ENCODE measurements at regions not wholly inside any gene's neighbourhood (a gene's known extent, or its start where the extent isn't known, plus 50 kb on each side); places are given as distances from the start of the nearest gene placed in this dataset.
"Not testable (repeated sequence)": the region's sequence is repeated elsewhere in the genome, so short reads cannot be mapped to it uniquely, and the experiment has no call there.

DNA sequence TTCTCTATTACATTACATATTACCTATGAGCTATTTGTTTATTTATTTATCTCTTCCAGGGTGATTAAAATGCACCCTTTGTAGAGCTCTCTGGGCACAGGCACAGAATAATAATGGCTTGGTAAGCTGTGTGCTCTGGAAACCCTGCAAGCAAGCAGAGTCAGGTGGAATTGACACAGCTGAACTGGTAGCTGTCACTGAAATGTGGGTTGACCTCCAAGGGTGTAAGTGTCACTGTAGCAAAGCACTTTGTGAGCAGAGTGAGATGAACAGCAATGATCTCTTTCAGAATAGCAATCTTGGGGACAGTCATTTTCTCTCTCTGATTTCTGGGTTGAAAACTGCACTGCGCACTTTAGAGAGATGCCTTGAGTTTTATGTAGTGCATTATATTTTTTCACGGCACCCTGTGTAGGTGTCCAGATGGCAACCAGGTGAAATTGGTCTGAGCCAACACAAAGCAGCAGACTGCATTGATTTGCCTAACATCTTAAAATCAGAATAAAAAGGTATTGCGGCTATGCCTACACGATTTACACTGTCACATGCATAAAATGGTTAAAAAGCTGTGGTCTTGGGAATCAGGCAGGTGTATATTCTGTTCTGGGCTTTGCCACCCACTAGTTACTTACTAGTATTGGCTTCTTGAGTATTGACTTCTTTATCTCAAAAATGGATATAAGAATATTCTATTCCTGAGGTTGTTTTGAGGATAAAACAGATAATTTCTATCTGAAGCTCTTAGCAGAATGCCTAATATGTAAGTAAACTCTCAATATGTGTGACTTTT is 450.3 kb downstream of the RAPGEF2 start:
- DNase-seq, result no peak

DNA sequence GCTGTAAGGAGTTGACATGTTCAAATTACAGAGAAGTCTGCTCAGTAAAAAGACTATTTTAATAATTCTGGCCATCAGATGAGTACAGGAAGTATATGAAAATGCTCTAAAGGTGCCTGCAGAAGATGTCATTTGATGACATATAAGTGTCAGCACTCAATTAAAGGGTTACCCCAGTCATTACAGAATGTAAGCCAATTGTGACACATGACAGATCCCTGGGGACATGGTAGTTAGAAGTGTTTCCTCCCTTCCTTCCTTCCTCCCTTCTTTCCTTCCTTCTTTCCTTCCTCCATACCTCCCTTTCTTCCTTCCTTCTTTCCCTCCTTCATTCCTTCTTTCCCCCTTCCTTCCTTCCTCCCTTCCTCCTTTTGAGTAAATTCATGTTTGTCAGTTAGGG is 453.0 kb downstream of the RAPGEF2 start:
- DNase-seq, result peak; percentile 17

- no peak for DNase-seq
Measured at GRCh38 chr4:159562366-159562765, 459.5 kb downstream of the RAPGEF2 start.

GRCh38 chr4:159563257-159563656 is 460.4 kb downstream of the RAPGEF2 start:
- DNase-seq, result no peak

DNA sequence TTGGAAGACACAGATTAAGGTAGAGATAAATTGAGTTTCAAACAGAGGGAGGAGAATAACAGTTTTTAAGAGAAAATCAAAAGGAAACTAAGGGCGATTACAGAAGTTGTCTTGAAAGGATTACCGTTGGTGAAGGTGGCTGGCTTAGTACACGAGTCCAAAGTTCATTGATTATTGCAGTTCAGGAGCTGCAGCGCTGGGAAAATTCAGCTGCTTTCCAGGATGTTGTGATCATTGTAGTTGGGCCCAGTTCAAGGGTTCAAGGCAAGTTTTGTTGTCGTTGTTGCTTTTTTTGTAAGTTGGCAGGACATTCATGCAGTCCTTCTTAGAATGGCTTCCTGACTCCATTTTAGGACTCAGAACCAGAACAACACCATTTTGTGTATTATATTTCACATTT is 461.7 kb downstream of the RAPGEF2 start:
- DNase-seq, result no peak

DNA sequence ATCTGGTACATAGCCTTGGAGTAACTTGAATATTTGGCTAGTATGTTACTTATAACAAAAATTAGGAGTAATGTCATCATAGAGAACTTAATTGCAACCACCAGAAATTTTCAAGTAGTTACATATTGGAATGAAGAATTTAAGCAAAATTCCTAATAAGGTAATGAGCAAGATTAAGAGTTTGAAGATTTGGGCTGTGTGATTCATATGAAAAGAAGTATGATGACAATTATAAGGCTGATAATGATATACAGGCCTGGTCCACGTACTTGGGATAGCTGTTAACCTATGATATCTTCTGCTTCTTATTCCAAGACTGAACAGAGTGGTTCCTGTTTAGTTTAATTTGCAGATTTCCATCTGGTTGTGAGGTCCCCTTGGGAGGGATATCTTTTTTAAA is 463.9 kb downstream of the RAPGEF2 start:
- no peak for DNase-seq

GRCh38 chr4:159577241-159577640 is 474.4 kb downstream of the RAPGEF2 start:
- DNase-seq, result no peak

GRCh38 chr4:159582685-159583084 is 479.8 kb downstream of the RAPGEF2 start:
- peak; percentile 33 for DNase-seq

DNA sequence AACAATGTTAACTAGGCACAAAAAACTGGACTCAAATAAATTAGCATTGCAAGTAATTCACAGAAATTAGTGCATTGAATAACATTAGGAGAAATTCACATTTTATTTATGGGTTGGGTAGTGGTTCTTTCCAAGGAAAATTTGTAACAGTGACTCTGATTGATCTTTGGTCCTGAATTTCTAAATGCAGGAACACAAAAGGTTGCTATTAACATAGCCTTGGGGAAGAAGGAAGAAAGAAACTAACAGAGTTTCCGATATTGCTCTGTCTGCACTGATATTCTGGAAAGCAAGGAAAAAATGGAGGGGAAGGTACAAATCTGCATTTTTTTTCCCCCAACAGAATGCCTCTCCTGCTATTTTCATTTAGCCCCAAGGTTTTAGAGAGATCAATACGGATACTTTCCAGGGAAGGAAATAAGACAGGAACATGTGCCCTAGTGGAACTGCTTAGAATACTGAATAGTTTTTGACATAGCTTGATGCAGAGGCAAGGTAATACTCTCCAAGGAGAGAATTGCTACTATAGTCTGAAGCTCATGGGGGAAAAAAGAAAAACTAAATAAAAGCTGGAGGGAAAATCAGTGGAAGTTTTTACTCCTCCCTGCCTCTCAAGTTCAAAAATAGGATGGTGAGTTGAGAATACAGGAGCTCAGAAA is 490.1 kb downstream of the RAPGEF2 start:
- no peak for DNase-seq

GRCh38 chr4:159593681-159594080 is 490.8 kb downstream of the RAPGEF2 start:
- DNase-seq, result no peak

- DNase-seq, result no peak
Measured at GRCh38 chr4:159594576-159594975, 491.7 kb downstream of the RAPGEF2 start.

- DNase-seq, result not testable (repeated sequence)
Measured at GRCh38 chr4:159595101-159595500, 492.2 kb downstream of the RAPGEF2 start.

DNA sequence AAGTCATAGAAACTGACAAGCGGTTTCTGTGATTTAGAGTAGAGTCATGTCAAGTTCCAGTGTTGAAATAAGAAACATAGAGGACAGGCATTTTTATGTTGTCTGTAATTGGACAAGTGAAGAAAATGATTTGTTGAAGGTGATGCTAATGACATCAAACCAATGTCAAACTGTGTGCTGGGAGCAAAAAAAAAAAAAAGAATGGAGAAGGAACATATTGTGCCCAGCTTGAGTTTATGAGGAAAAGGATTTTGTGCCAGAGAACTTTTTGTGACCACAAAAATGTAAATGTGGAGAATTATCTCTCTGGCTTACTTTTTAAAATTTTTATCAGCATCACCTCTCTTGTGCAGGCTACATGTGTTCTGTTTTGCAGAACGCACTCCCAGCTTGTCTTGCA is 495.7 kb downstream of the RAPGEF2 start:
- DNase-seq, result no peak

DNA sequence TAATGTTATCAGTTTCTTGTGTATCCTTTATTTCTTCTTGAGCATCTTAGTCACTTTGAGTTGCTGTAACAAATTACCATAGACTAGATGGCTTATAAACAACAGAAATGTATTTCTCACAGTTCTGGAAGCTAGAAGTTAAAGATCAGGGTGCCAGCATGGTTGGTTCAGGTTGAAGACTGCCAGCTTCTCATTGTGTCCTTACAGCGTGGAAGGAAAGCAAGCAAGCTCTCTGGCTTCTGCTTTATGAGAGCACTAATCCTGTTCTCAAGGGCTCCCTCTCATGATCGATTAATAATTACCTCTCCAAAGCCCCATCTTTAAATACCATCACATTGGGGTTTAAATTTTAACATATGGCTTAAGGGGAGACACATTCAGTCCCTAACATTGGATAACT is 497.2 kb downstream of the RAPGEF2 start:
- DNase-seq, result peak; percentile 28

- DNase-seq, result no peak
Measured at GRCh38 chr4:159604781-159605180, 501.9 kb downstream of the RAPGEF2 start.

- no peak for DNase-seq
Measured at GRCh38 chr4:159606835-159607234, 504.0 kb downstream of the RAPGEF2 start.

DNA sequence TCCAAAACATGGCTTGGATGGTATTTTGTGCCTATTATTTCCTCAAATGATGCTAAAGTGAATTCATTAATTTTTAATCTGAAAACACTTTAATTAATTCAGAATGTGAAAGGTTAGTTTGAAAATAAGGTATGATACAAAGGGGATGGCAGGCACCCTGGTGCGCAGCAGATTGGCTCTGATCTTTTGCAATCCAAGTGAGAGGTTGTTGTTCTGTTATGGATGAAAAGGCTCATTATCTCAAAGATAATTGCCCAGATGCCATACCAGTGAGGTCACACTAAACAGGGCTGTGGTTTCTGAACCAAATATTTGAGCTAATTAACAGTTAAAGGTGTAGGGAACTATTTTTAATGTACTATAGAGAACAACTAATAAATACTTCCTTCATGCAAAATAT is 504.9 kb downstream of the RAPGEF2 start:
- no peak for DNase-seq

- DNase-seq, result no peak
Measured at GRCh38 chr4:159608436-159608835, 505.6 kb downstream of the RAPGEF2 start.

DNA sequence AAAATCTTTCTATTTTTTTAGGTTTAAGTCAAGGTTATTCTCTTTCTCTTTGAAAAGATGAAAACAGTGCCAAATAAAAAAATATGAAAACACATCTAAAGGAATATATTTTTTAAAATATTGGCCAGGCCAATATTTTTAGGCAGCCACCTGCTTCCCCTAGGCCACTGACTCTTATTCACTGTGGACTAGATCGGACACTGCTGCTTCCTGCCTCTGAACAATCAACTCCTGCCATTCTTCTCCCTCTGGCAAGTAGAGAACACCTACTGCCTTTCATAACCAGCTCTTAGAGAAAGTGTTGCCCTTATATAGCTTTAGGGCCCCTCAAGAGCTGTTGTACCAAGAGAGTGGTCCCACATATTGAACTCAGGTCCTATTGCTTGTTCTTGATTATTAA is 529.2 kb downstream of the RAPGEF2 start:
- no peak for DNase-seq

GRCh38 chr4:159639671-159640323 is 536.9 kb downstream of the RAPGEF2 start:
- no peak for DNase-seq

GRCh38 chr4:159649237-159649636 is 546.4 kb downstream of the RAPGEF2 start:
- DNase-seq, result no peak

- DNase-seq, result no peak
Measured at GRCh38 chr4:159652871-159653270, 550.0 kb downstream of the RAPGEF2 start.

- no peak for DNase-seq
Measured at GRCh38 chr4:159655547-159655946, 552.7 kb downstream of the RAPGEF2 start.

GRCh38 chr4:159669094-159669493 is 566.2 kb downstream of the RAPGEF2 start:
- no peak for DNase-seq
